ENCODE measurements at regions not wholly inside any gene's neighbourhood (a gene's known extent, or its start where the extent isn't known, plus 50 kb on each side); places are given as distances from the start of the nearest gene placed in this dataset.

GRCh38 chr9:104386013-104386412 lies 118.0 kb upstream of the OR13F1 start:
- no peak for DNase-seq
- H4K20me1 ChIP-seq (ENCODE audit: insufficient read depth): no peaks in the 10 kb centered on the region
- H3K4me3 ChIP-seq: no peak overlapping the region
- TF ChIP-seq CTCF (conservative IDR thresholded peaks at IDR 0.05) (no peak), EZH2 (IDR thresholded peaks at IDR 0.05; ENCODE audit: low read depth) (no peak)
- no peaks in the 10 kb centered on the region for H3K79me2 ChIP-seq (ENCODE audit: low read depth)
- H3K4me2 ChIP-seq: no peak overlapping the region
- H3F3A ChIP-seq (ENCODE audit: insufficient read depth, low read depth): no peaks in the 10 kb centered on the region
- H3K36me3 ChIP-seq (ENCODE audit: low read depth): no peaks in the 10 kb centered on the region
- H3K27ac ChIP-seq: no peak overlapping the region
- ChIA-PET POLR2A (ENCODE audit: unreplicated experiment) (no interaction called here), CTCF (interaction anchor here (0.6 kb wide), 1 partner anchor 109 kb away, joined by 5 read pairs; no protein-coding TSS in a partner anchor)
- H3K9me2 ChIP-seq (ENCODE audit: insufficient read depth): no peaks in the 10 kb centered on the region
- H2AFZ ChIP-seq: no peak overlapping the region
- no peaks in the 10 kb centered on the region for H3K4me1 ChIP-seq (replicated peaks; ENCODE audit: insufficient read depth)
- intact Hi-C loops (cut with micrococcal nuclease; ENCODE audit: unreplicated experiment): loop anchor here (1.0 kb wide), 1 partner anchor 209 kb away; no protein-coding TSS in a partner anchor
- H3K9me3 ChIP-seq (ENCODE audit: insufficient read depth, low read depth): no peaks in the 10 kb centered on the region
- no TSS peak for BruUV-seq (replicated peaks)
- no peaks in the 10 kb centered on the region for H3K27me3 ChIP-seq (ENCODE audit: insufficient read depth, low read depth)

- no peaks in the 10 kb centered on the region for H3K4me1 ChIP-seq (replicated peaks; ENCODE audit: insufficient read depth)
- no peak for DNase-seq
- POLR2A ChIA-PET (ENCODE audit: unreplicated experiment): no interaction called here
- no peak overlapping the region for H3K4me2 ChIP-seq
- no peaks in the 10 kb centered on the region for H3F3A ChIP-seq (ENCODE audit: insufficient read depth, low read depth)
- no peaks in the 10 kb centered on the region for H3K79me2 ChIP-seq (ENCODE audit: low read depth)
- H3K27ac ChIP-seq: no peak overlapping the region
- no peak overlapping the region for H3K4me3 ChIP-seq
- intact Hi-C loops (cut with micrococcal nuclease; ENCODE audit: unreplicated experiment): loop anchor here (1.0 kb wide), 1 partner anchor 209 kb away; no protein-coding TSS in a partner anchor
- no TSS peak for BruUV-seq (replicated peaks)
- H3K9me2 ChIP-seq (ENCODE audit: insufficient read depth): no peaks in the 10 kb centered on the region
- no peaks in the 10 kb centered on the region for H4K20me1 ChIP-seq (ENCODE audit: insufficient read depth)
- CTCF ChIA-PET: interaction anchor here (0.6 kb wide), 2 partner anchors 109 to 318 kb away, joined by 3 to 5 read pairs; no protein-coding TSS in a partner anchor
- H3K36me3 ChIP-seq (ENCODE audit: low read depth): no peaks in the 10 kb centered on the region
- TF ChIP-seq CTCF (conservative IDR thresholded peaks at IDR 0.05) (peak; percentile 74), EZH2 (IDR thresholded peaks at IDR 0.05; ENCODE audit: low read depth) (no peak)
- H3K27me3 ChIP-seq (ENCODE audit: insufficient read depth, low read depth): no peaks in the 10 kb centered on the region
- H3K9me3 ChIP-seq (ENCODE audit: insufficient read depth, low read depth): no peaks in the 10 kb centered on the region
- H2AFZ ChIP-seq: no peak overlapping the region
These were observed 117.5 kb upstream of the OR13F1 start for GRCh38 chr9:104386425-104387069.

- intact Hi-C loops (cut with micrococcal nuclease; ENCODE audit: unreplicated experiment): no loop called here
- CTCF ChIA-PET: no interaction called here
- no TSS peak for BruUV-seq (replicated peaks)
These were observed 116.0 kb upstream of the OR13F1 start for GRCh38 chr9:104388071-104388470.

More at GRCh38 chr9:104388071-104388470, 116.0 kb upstream of the OR13F1 start:
- Histone ChIP-seq H3K4me2 (no peak overlapping the region), H3K36me3 (ENCODE audit: low read depth) (no peaks in the 10 kb centered on the region), H3K4me3 (no peak overlapping the region), H3K79me2 (ENCODE audit: low read depth) (no peaks in the 10 kb centered on the region), H3K27me3 (ENCODE audit: insufficient read depth, low read depth) (no peaks in the 10 kb centered on the region), H3K4me1 (replicated peaks; ENCODE audit: insufficient read depth) (no peaks in the 10 kb centered on the region), H3F3A (ENCODE audit: insufficient read depth, low read depth) (no peaks in the 10 kb centered on the region), H4K20me1 (ENCODE audit: insufficient read depth) (no peaks in the 10 kb centered on the region), H2AFZ (no peak overlapping the region), H3K27ac (no peak overlapping the region), H3K9me3 (ENCODE audit: insufficient read depth, low read depth) (no peaks in the 10 kb centered on the region), H3K9me2 (ENCODE audit: insufficient read depth) (no peaks in the 10 kb centered on the region)
- POLR2A ChIA-PET (ENCODE audit: unreplicated experiment): no interaction called here
- TF ChIP-seq EZH2 (IDR thresholded peaks at IDR 0.05; ENCODE audit: low read depth) (no peak), CTCF (conservative IDR thresholded peaks at IDR 0.05) (no peak)
- no peak for DNase-seq

Data from PC-9 (cell line).